Neutrophil (primary cell): ENCODE measurements at regions not wholly inside any gene's neighbourhood (a gene's known extent, or its start where the extent isn't known, plus 50 kb on each side); places are given as distances from the start of the nearest gene placed in this dataset.
"Not testable (repeated sequence)": the region's sequence is repeated elsewhere in the genome, so short reads cannot be mapped to it uniquely, and the experiment has no call there.

Experiments used
- H3K27ac ChIP-seq: fragments of 200-600 bp; sonication (generic); 2 replicates; pipeline ENCODE4 v1.5.1; 2016; ENCODE audit warnings: mild to moderate bottlenecking, moderate library complexity
- H3K27me3 ChIP-seq: fragments of 200-600 bp; sonication (generic); 2 replicates; pipeline ENCODE4 v1.6.0; 2016; ENCODE audit warnings: mild to moderate bottlenecking
- H3K36me3 ChIP-seq: fragments of 200-600 bp; sonication (generic); 2 replicates; pipeline ENCODE4 v1.5.1; 2017
- H3K4me1 ChIP-seq, 2 experiments: fragments of 200-600 bp in 1 of 2; sonication (generic) in 1 of 2; 1 replicate in 1 of 2; 2 replicates in 1 of 2; pipeline versions ENCODE4 v1.5.1 to v1.6.1; 2013 to 2016; ENCODE audit warnings: low read depth in 1 of 2, low read length in 1 of 2, mild to moderate bottlenecking in 1 of 2, moderate library complexity in 1 of 2; ENCODE audit not compliant: control insufficient read depth in 1 of 2, insufficient read depth in 1 of 2
- H3K4me3 ChIP-seq, 2 experiments: fragments of 200-600 bp in 1 of 2; sonication (generic) in 1 of 2; 1 replicate in 1 of 2; 2 replicates in 1 of 2; pipeline ENCODE4 v1.5.1; 2013 to 2016; ENCODE audit warnings: low read depth in 1 of 2, low read length in 1 of 2, mild to moderate bottlenecking in 1 of 2, moderate library complexity in 1 of 2
- H3K9me3 ChIP-seq: fragments of 200-600 bp; sonication (generic); 2 replicates; pipeline ENCODE4 v1.5.1; 2016
- CTCF ChIP-seq: fragments of 200-600 bp; sonication (generic); IDR thresholded peaks from 2 replicates; pipeline ENCODE4 v1.5.1; 2016; ENCODE audit warnings: antibody characterized with exemption

- TF ChIP-seq CTCF, result no peak
- Histone ChIP-seq H3K4me1 (peaks cover 48 to 71% of the 10 kb centered on the region in 2 experiments), H3K27ac (peak overlapping the region; percentile 70), H3K4me3 (no peak overlapping the region), H3K27me3 (no peaks in the 10 kb centered on the region), H3K9me3 (no peaks in the 10 kb centered on the region), H3K36me3 (no peaks in the 10 kb centered on the region)
Measured at GRCh38 chr11:35046681-35047080, 92.3 kb upstream of the CD44 start.

- H3K9me3 ChIP-seq, result no peaks in the 10 kb centered on the region
- H3K27me3 ChIP-seq, result no peaks in the 10 kb centered on the region
- H3K4me1 ChIP-seq, result peaks cover 43 to 66% of the 10 kb centered on the region in 2 experiments
- H3K27ac ChIP-seq, result peak overlapping the region; percentile 70
- H3K4me3 ChIP-seq, result no peak overlapping the region
- no peaks in the 10 kb centered on the region for H3K36me3 ChIP-seq
- TF ChIP-seq CTCF, result no peak
Measured at GRCh38 chr11:35047179-35047578, 91.8 kb upstream of the CD44 start.

GRCh38 chr11:35047769-35048168 lies 91.2 kb upstream of the CD44 start:
- H3K4me1 ChIP-seq, result peaks cover 37 to 60% of the 10 kb centered on the region in 2 experiments
- peak overlapping the region; percentile 70 for H3K27ac ChIP-seq

GRCh38 chr11:35048346-35048745 lies 90.6 kb upstream of the CD44 start:
- Histone ChIP-seq H3K4me1 (peaks cover 34 to 57% of the 10 kb centered on the region in 2 experiments), H3K27ac (peak overlapping the region; percentile 70)
- H3K4me3 ChIP-seq, result not testable (repeated sequence)

More at GRCh38 chr11:35047769-35048168, 91.2 kb upstream of the CD44 start:
- no peaks in the 10 kb centered on the region for H3K36me3 ChIP-seq
- no peaks in the 10 kb centered on the region for H3K27me3 ChIP-seq
- TF ChIP-seq CTCF, result no peak
- H3K9me3 ChIP-seq, result no peaks in the 10 kb centered on the region
- H3K4me3 ChIP-seq, result no peak overlapping the region

DNA sequence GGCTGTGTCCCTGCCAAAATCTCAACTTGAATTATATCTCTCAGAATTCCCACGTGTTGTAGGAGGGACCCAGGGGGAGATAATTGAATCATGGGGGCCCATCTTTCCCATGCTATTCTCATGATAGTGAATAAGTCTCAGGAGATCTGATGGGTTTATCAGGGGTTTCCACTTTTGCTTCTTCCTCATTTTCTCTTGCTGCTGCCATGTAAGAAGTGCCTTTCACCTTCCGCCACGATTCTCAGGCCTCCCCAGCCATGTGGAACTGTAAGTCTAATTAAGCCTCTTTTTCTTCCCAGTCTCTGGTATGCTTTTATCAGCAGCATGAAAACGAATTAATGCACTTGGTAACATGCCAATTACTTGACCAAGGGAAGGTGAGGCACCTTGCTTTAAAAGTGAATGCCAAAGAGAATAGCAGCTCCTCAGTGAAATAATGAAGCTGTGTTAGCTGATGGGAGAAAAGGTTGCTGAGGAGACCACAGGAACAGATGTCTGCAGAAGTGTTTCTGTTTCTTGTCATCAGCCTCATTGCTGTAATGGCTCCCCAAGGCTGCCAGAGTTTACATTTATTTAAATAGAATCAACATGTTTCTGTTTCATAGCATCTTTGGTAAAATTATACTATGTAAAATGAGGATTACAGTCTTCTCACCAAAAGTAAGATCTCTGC lies 89.0 kb upstream of the CD44 start:
- H3K4me3 ChIP-seq, result no peak overlapping the region
- no peaks in the 10 kb centered on the region for H3K36me3 ChIP-seq
- H3K4me1 ChIP-seq, result peaks cover 33 to 51% of the 10 kb centered on the region in 2 experiments
- no peaks in the 10 kb centered on the region for H3K9me3 ChIP-seq
- peak overlapping the region; percentile 39 for H3K27ac ChIP-seq
- TF ChIP-seq CTCF, result no peak
- no peaks in the 10 kb centered on the region for H3K27me3 ChIP-seq

More at GRCh38 chr11:35048346-35048745, 90.6 kb upstream of the CD44 start:
- H3K36me3 ChIP-seq, H3K27me3 ChIP-seq, H3K9me3 ChIP-seq: not testable (repeated sequence)

GRCh38 chr11:35050541-35050995 lies 88.4 kb upstream of the CD44 start:
- H3K27ac ChIP-seq, result peak overlapping the region; percentile 39
- H3K4me3 ChIP-seq, result no peak overlapping the region
- H3K9me3 ChIP-seq, result no peaks in the 10 kb centered on the region
- peaks cover 28 to 45% of the 10 kb centered on the region in 2 experiments for H3K4me1 ChIP-seq
- H3K36me3 ChIP-seq, result no peaks in the 10 kb centered on the region
- TF ChIP-seq CTCF, result no peak
- no peaks in the 10 kb centered on the region for H3K27me3 ChIP-seq
